Neural cell (in vitro differentiated cells): ENCODE measurements at regions not wholly inside any gene's neighbourhood (a gene's known extent, or its start where the extent isn't known, plus 50 kb on each side); places are given as distances from the start of the nearest gene placed in this dataset.

ENCODE experiments used
- H2AFZ ChIP-seq: fragments of 200-600, 300-800 bp; sonication (generic), shearing (Covaris generic); 2 replicates; pipeline ENCODE4 v1.6.0; 2014; ENCODE audit warnings: low read depth, mild to moderate bottlenecking, antibody characterized with exemption, low read length, moderate library complexity
- H3F3A ChIP-seq: fragments of 200-600 bp; shearing (Covaris generic); 2 replicates; pipeline ENCODE4 v1.6.1; 2016; ENCODE audit warnings: mild to moderate bottlenecking, moderate library complexity, mixed read lengths, antibody characterized with exemption, low read length; ENCODE audit not compliant: insufficient read depth, poor library complexity, severe bottlenecking
- H3K27ac ChIP-seq: fragments of 200-600, 300-800 bp; sonication (generic), shearing (Covaris generic); 2 replicates; pipeline ENCODE4 v1.5.1; 2014; ENCODE audit warnings: mild to moderate bottlenecking, low read length, moderate library complexity
- H3K27me3 ChIP-seq: fragments of 300-800, 200-600 bp; sonication (generic), shearing (Covaris generic); 2 replicates; pipeline ENCODE4 v1.6.0; 2014; ENCODE audit warnings: mild to moderate bottlenecking, low read depth, low read length, moderate library complexity; ENCODE audit not compliant: insufficient read depth
- H3K36me3 ChIP-seq: fragments of 300-800, 200-600 bp; sonication (generic), shearing (Covaris generic); 2 replicates; pipeline ENCODE4 v1.5.1; 2014; ENCODE audit warnings: mild to moderate bottlenecking, antibody characterized with exemption, low read length, moderate library complexity; ENCODE audit not compliant: insufficient read depth
- H3K4me2 ChIP-seq: fragments of 300-800, 200-600 bp; sonication (generic), shearing (Covaris generic); 2 replicates; pipeline ENCODE4 v1.6.0; 2014; ENCODE audit warnings: mild to moderate bottlenecking, low read length
- H3K4me3 ChIP-seq: fragments of 300-800, 200-600 bp; sonication (generic), shearing (Covaris generic); 2 replicates; pipeline ENCODE4 v1.5.1; 2014; ENCODE audit warnings: mild to moderate bottlenecking, low read length, moderate library complexity
- H3K79me2 ChIP-seq: fragments of 200-600 bp; shearing (Covaris generic); replicated peaks from 2 replicates; pipeline ENCODE4 v1.6.0; 2014; ENCODE audit warnings: mild to moderate bottlenecking, low read length, moderate library complexity; ENCODE audit not compliant: insufficient read depth
- H3K9ac ChIP-seq: fragments of 300-800, 200-600 bp; sonication (generic), shearing (Covaris generic); 2 replicates; pipeline ENCODE4 v1.6.1; 2016; ENCODE audit warnings: mild to moderate bottlenecking, low read length, mixed read lengths
- H3K9me2 ChIP-seq: fragments of 200-600 bp; shearing (Covaris generic); 2 replicates; pipeline ENCODE4 v1.6.1; 2016; ENCODE audit warnings: mild to moderate bottlenecking, low read length, mixed read lengths; ENCODE audit not compliant: insufficient read depth
- H3K9me3 ChIP-seq: fragments of 200-600, 300-800 bp; sonication (generic), shearing (Covaris generic); 2 replicates; pipeline ENCODE4 v1.6.1; 2016; ENCODE audit warnings: mild to moderate bottlenecking, mixed run types, low read length, moderate library complexity, mixed read lengths
- H4K20me1 ChIP-seq: fragments of 200-600 bp; shearing (Covaris generic); 2 replicates; pipeline ENCODE4 v1.6.1; 2016; ENCODE audit warnings: mild to moderate bottlenecking, mixed run types; ENCODE audit not compliant: insufficient read depth
- CTCF ChIP-seq: fragments of 450-650 bp; IDR thresholded peaks from 2 replicates; pipeline ENCODE4 v1.5.1; 2014; ENCODE audit warnings: antibody characterized with exemption, mild to moderate bottlenecking, moderate library complexity; ENCODE audit not compliant: poor library complexity, severe bottlenecking
- EP300 ChIP-seq: fragments of 450-650 bp; conservative IDR thresholded peaks from 2 replicates; pipeline ENCODE4 v1.6.1; 2014; ENCODE audit warnings: antibody characterized with exemption, mild to moderate bottlenecking, moderate library complexity; ENCODE audit not compliant: poor library complexity, severe bottlenecking
- EZH2 ChIP-seq: fragments of 200-600, 300-800 bp; shearing (Covaris generic), sonication (generic); IDR thresholded peaks from 2 replicates; pipeline ENCODE4 v1.6.1; 2014; ENCODE audit warnings: antibody characterized with exemption, low read length, borderline replicate concordance, mild to moderate bottlenecking; ENCODE audit not compliant: insufficient read depth, poor library complexity, severe bottlenecking
- MXI1 ChIP-seq: fragments of 450-650 bp; conservative IDR thresholded peaks from 2 replicates; pipeline ENCODE4 v1.6.1; 2014; ENCODE audit warnings: antibody characterized with exemption, mild to moderate bottlenecking; ENCODE audit not compliant: poor library complexity, severe bottlenecking
- POLR2AphosphoS5 ChIP-seq: IDR thresholded peaks from 2 replicates; pipeline ENCODE4 v1.6.1; 2012
- RAD21 ChIP-seq: fragments of 450-650 bp; conservative IDR thresholded peaks from 2 replicates; pipeline ENCODE4 v1.6.1; 2014; ENCODE audit warnings: antibody characterized with exemption, mild to moderate bottlenecking, moderate library complexity
- REST ChIP-seq: IDR thresholded peaks from 2 replicates; pipeline ENCODE4 v1.6.1; 2012; ENCODE audit warnings: borderline replicate concordance
- SMC3 ChIP-seq: fragments of 450-650 bp; conservative IDR thresholded peaks from 2 replicates; pipeline ENCODE4 v1.6.1; 2014; ENCODE audit warnings: antibody characterized with exemption, mild to moderate bottlenecking, moderate library complexity; ENCODE audit not compliant: poor library complexity
- TAF1 ChIP-seq: IDR thresholded peaks from 2 replicates; pipeline ENCODE4 v1.6.1; 2012; ENCODE audit warnings: low read depth

GRCh38 chr5:38193015-38193581 is 65.3 kb upstream of the EGFLAM start:
- no peaks in the 10 kb centered on the region for H3K9me2 ChIP-seq
- no peaks in the 10 kb centered on the region for H3F3A ChIP-seq
- H3K4me3 ChIP-seq, result no peak overlapping the region
- no peaks in the 10 kb centered on the region for H3K36me3 ChIP-seq
- no peaks in the 10 kb centered on the region for H3K9me3 ChIP-seq
- no peak overlapping the region for H3K27ac ChIP-seq
- H3K4me2 ChIP-seq, result no peak overlapping the region
- H3K79me2 ChIP-seq, result no peaks in the 10 kb centered on the region
- H2AFZ ChIP-seq, result no peak overlapping the region
- H3K27me3 ChIP-seq, result no peaks in the 10 kb centered on the region
- H3K9ac ChIP-seq, result no peak overlapping the region
- no peaks in the 10 kb centered on the region for H4K20me1 ChIP-seq
- TF ChIP-seq SMC3, result peak; percentile 99
- peak; percentile 98 for TF ChIP-seq RAD21
- peak; percentile 95 for TF ChIP-seq CTCF
- TF ChIP-seq REST, result no peak

GRCh38 chr5:38191693-38192092 is 66.7 kb upstream of the EGFLAM start:
- no peaks in the 10 kb centered on the region for H3K27me3 ChIP-seq
- TF ChIP-seq EP300, result no peak

GRCh38 chr5:38190111-38190510 is 68.2 kb upstream of the EGFLAM start:
- no peaks in the 10 kb centered on the region for H3K9me2 ChIP-seq
- H3K36me3 ChIP-seq, result no peaks in the 10 kb centered on the region
- H4K20me1 ChIP-seq, result no peaks in the 10 kb centered on the region
- H3K27me3 ChIP-seq, result no peaks in the 10 kb centered on the region
- no peak overlapping the region for H3K4me2 ChIP-seq
- no peaks in the 10 kb centered on the region for H3K9me3 ChIP-seq
- no peak overlapping the region for H3K4me3 ChIP-seq
- H3K9ac ChIP-seq, result no peak overlapping the region
- TF ChIP-seq EZH2, result no peak
- TF ChIP-seq POLR2AphosphoS5, result no peak
- TF ChIP-seq CTCF, result no peak
- TF ChIP-seq SMC3, result no peak
- no peak for TF ChIP-seq TAF1
- TF ChIP-seq MXI1, result no peak
- no peak for TF ChIP-seq RAD21
- no peak for TF ChIP-seq EP300
- no peak for TF ChIP-seq REST
- H2AFZ ChIP-seq, result no peak overlapping the region
- H3K79me2 ChIP-seq, result no peaks in the 10 kb centered on the region
- no peaks in the 10 kb centered on the region for H3F3A ChIP-seq
- no peak overlapping the region for H3K27ac ChIP-seq

More at GRCh38 chr5:38191693-38192092, 66.7 kb upstream of the EGFLAM start:
- Histone ChIP-seq H3K9me3 (no peaks in the 10 kb centered on the region), H3K9me2 (no peaks in the 10 kb centered on the region), H3K9ac (no peak overlapping the region), H3K27ac (no peak overlapping the region), H3K4me2 (no peak overlapping the region), H3K4me3 (no peak overlapping the region), H3K79me2 (no peaks in the 10 kb centered on the region), H4K20me1 (no peaks in the 10 kb centered on the region), H3F3A (no peaks in the 10 kb centered on the region), H3K36me3 (no peaks in the 10 kb centered on the region), H2AFZ (no peak overlapping the region)
